NCI-H1105 treated with DMSO at 0.1 percent for 48 hours (cell line): ENCODE measurements at regions not wholly inside any gene's neighbourhood (a gene's known extent, or its start where the extent isn't known, plus 50 kb on each side); places are given as distances from the start of the nearest gene placed in this dataset.
A peak's percentile ranks its signal among the peaks of the same experiment; 100 is the strongest.

ENCODE experiments used
- DNase-seq: peaks from one replicate; lab custom pipeline; 2025; lab: John Stamatoyannopoulos, UW

- DNase-seq, result no peak
Observed at GRCh38 chrX:42725196-42725595, 52.8 kb downstream of the PPP1R2C start.

- DNase-seq, result no peak
Observed at GRCh38 chrX:42720209-42720608, 57.8 kb downstream of the PPP1R2C start.

- no peak for DNase-seq
Observed at GRCh38 chrX:42715701-42716262, 62.2 kb downstream of the PPP1R2C start.

GRCh38 chrX:42714981-42715700 lies 62.8 kb downstream of the PPP1R2C start:
- peak; percentile 88 for DNase-seq

GRCh38 chrX:42710452-42710851 lies 67.5 kb downstream of the PPP1R2C start:
- no peak for DNase-seq

- DNase-seq, result no peak
Observed at GRCh38 chrX:42708222-42708621, 69.7 kb downstream of the PPP1R2C start.

- DNase-seq, result no peak
Observed at GRCh38 chrX:42707742-42708141, 70.2 kb downstream of the PPP1R2C start.

GRCh38 chrX:42704454-42704853 lies 73.5 kb downstream of the PPP1R2C start:
- no peak for DNase-seq

- no peak for DNase-seq
Observed at GRCh38 chrX:42697544-42697943, 80.4 kb downstream of the PPP1R2C start.

- no peak for DNase-seq
Observed at GRCh38 chrX:42696536-42697124, 81.3 kb downstream of the PPP1R2C start.

GRCh38 chrX:42695800-42696358 lies 82.1 kb downstream of the PPP1R2C start:
- no peak for DNase-seq

GRCh38 chrX:42694260-42694815 lies 83.6 kb downstream of the PPP1R2C start:
- DNase-seq, result no peak

GRCh38 chrX:42691196-42691595 lies 86.8 kb downstream of the PPP1R2C start:
- no peak for DNase-seq

GRCh38 chrX:42686706-42687105 lies 91.3 kb downstream of the PPP1R2C start:
- no peak for DNase-seq

GRCh38 chrX:42686296-42686695 lies 91.7 kb downstream of the PPP1R2C start:
- no peak for DNase-seq

GRCh38 chrX:42684065-42684464 lies 93.9 kb downstream of the PPP1R2C start:
- no peak for DNase-seq

GRCh38 chrX:42680666-42681065 lies 97.3 kb downstream of the PPP1R2C start:
- no peak for DNase-seq

- no peak for DNase-seq
Observed at GRCh38 chrX:42678133-42678532, 99.8 kb downstream of the PPP1R2C start.

GRCh38 chrX:42673301-42673810 lies 104.6 kb downstream of the PPP1R2C start:
- DNase-seq, result no peak

GRCh38 chrX:42664680-42665079 lies 113.3 kb downstream of the PPP1R2C start:
- no peak for DNase-seq

GRCh38 chrX:42628471-42628870 lies 149.5 kb downstream of the PPP1R2C start:
- no peak for DNase-seq

- DNase-seq, result no peak
Observed at GRCh38 chrX:42627891-42628290, 150.1 kb downstream of the PPP1R2C start.

- DNase-seq, result no peak
Observed at GRCh38 chrX:42624524-42624923, 153.4 kb downstream of the PPP1R2C start.
